ENCODE measurements at regions not wholly inside any gene's neighbourhood (a gene's known extent, or its start where the extent isn't known, plus 50 kb on each side); places are given as distances from the start of the nearest gene placed in this dataset.
"Not testable (repeated sequence)": the region's sequence is repeated elsewhere in the genome, so short reads cannot be mapped to it uniquely, and the experiment has no call there.

- Mint-ChIP-seq H3K9me3 (ENCODE audit: low read depth) (no peaks in the 10 kb centered on the region), H3K27me3 (peaks cover 2% of the 10 kb centered on the region), H3K36me3 (ENCODE audit: low read depth) (no peaks in the 10 kb centered on the region), H3K4me3 (no peak overlapping the region), H3K27ac (no peak overlapping the region), H3K4me1 (no peaks in the 10 kb centered on the region)
- intact Hi-C loops (cut with DNase I, micrococcal nuclease), result no loop called here
- DNase-seq (no peak), ATAC-seq (no peak)
- ChIA-PET CTCF (no interaction called here), POLR2A (no interaction called here)
These were observed 394.2 kb downstream of the IRX2 start for GRCh38 chr5:2357309-2357708.

DNA sequence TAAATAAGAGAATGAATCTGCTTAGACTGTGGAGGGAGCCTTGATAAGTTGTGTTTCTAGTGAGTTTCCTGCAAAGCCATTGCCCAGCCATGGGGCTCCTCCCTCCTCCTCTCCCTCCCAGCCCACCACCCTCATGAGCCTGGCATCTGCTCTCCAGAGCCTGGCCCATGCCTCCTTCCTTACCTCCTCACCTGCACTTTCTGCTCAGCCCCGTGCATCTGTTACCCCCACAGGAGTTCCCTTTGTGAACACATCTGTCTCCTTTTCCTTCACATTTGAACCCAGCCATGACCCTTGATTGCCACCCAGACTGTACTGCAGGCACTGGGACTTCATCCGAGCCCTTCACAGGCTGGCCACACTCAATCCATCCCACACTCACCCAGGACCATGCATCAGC is 395.6 kb downstream of the IRX2 start:
- no peaks in the 10 kb centered on the region for H3K4me1 Mint-ChIP-seq
- H3K9me3 Mint-ChIP-seq (ENCODE audit: low read depth), result no peaks in the 10 kb centered on the region
- no peak overlapping the region for H3K4me3 Mint-ChIP-seq
- no peak for ATAC-seq
- DNase-seq, result no peak
- intact Hi-C loops (cut with DNase I, micrococcal nuclease), result no loop called here
- POLR2A ChIA-PET, result no interaction called here
- H3K27me3 Mint-ChIP-seq, result peaks cover 3% of the 10 kb centered on the region
- H3K36me3 Mint-ChIP-seq (ENCODE audit: low read depth), result no peaks in the 10 kb centered on the region
- H3K27ac Mint-ChIP-seq, result no peak overlapping the region
- CTCF ChIA-PET, result no interaction called here

DNA sequence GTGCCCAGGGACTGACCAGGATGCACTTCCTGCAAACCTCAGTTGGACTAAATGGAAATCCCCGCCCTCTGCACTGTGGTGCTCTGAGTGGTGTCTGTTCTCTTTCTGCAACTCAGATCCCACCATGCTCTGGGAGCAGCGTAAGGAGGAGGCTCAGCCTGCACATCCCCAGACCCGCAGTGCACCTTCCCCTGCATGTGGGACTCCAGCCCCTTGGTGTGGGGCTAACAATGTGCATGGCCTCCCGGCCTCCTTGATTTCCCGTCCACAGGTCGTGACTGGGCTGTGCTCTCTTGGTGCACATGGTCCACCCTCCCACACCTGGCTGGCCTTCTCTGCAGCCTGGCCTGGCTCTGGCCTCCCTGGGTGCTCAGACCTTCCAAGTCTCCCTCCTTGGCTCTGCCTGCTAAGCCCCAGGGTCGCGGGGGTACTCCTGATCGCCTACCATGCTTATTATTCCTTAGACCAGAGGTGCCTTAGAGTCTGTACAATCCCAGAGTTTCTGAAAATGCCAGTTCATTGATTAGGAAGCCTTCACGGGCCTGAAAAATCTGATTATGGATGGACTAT is 397.5 kb downstream of the IRX2 start:
- POLR2A ChIA-PET, result no interaction called here
- DNase-seq (no peak), ATAC-seq (no peak)
- Mint-ChIP-seq H3K4me3 (no peak overlapping the region), H3K4me1 (no peaks in the 10 kb centered on the region), H3K36me3 (ENCODE audit: low read depth) (no peaks in the 10 kb centered on the region), H3K9me3 (ENCODE audit: low read depth) (peaks cover 5% of the 10 kb centered on the region), H3K27ac (no peak overlapping the region), H3K27me3 (peaks cover 3% of the 10 kb centered on the region)
- intact Hi-C loops (cut with DNase I, micrococcal nuclease), result no loop called here
- CTCF ChIA-PET, result no interaction called here

DNA sequence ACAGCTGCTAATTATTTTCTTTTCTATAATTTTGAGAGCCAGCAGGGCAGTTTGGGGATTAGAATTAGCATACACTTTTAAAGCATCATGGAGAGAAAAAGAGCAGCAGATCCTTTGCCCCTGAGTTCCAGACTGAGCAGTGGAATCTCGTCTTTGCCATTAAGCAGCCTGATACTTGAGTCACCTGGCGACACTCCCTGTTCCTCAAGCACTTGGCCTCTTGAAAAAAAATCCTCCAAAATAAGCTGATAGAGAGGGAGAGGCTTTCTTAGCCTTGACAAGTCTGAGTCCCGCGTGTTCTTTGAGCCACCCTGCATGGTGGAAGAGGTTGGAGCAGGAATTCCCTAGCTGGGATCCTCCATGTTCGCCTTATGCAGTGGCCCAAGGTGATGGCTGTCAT is 398.3 kb downstream of the IRX2 start:
- Mint-ChIP-seq H3K9me3 (ENCODE audit: low read depth) (peaks cover 5% of the 10 kb centered on the region), H3K36me3 (ENCODE audit: low read depth) (no peaks in the 10 kb centered on the region), H3K27me3 (peaks cover 3% of the 10 kb centered on the region), H3K27ac (no peak overlapping the region), H3K4me1 (no peaks in the 10 kb centered on the region), H3K4me3 (no peak overlapping the region)
- no peak for DNase-seq
- no peak for ATAC-seq
- ChIA-PET POLR2A (no interaction called here), CTCF (no interaction called here)
- intact Hi-C loops (cut with DNase I, micrococcal nuclease), result no loop called here

- Mint-ChIP-seq H3K9me3 (ENCODE audit: low read depth) (peaks cover 7% of the 10 kb centered on the region), H3K36me3 (ENCODE audit: low read depth) (no peaks in the 10 kb centered on the region), H3K27ac (no peak overlapping the region), H3K27me3 (peaks cover 3% of the 10 kb centered on the region), H3K4me3 (no peak overlapping the region), H3K4me1 (no peaks in the 10 kb centered on the region)
- intact Hi-C loops (cut with DNase I, micrococcal nuclease), result no loop called here
- ChIA-PET POLR2A (no interaction called here), CTCF (no interaction called here)
- ATAC-seq, result no peak
- DNase-seq, result no peak
These were observed 399.2 kb downstream of the IRX2 start for GRCh38 chr5:2352101-2352861.

DNA sequence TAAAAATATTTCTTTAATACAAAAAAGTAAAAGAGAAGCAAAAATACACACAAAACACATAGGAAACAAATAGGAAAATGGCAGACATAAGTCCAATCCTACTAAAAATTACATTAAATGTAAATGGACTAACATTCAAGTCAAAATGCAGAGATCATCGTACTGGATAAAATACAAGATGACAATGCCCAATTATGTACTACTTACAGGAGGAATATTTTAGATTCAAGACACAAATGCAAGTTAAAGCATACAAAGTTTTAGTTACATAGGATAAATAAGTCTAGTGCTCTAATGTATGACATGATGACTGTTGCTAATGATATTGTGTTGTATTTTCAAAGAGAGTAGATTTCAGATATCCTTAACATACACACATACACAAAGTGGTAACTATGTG is 401.7 kb downstream of the IRX2 start:
- H3K27ac Mint-ChIP-seq; H3K4me3 Mint-ChIP-seq; intact Hi-C loops (cut with DNase I, micrococcal nuclease); CTCF ChIA-PET; DNase-seq; H3K36me3 Mint-ChIP-seq (ENCODE audit: low read depth); ATAC-seq; POLR2A ChIA-PET; H3K4me1 Mint-ChIP-seq: not testable (repeated sequence)
- Mint-ChIP-seq H3K9me3 (ENCODE audit: low read depth) (peaks cover 11% of the 10 kb centered on the region), H3K27me3 (peaks cover 10% of the 10 kb centered on the region)

DNA sequence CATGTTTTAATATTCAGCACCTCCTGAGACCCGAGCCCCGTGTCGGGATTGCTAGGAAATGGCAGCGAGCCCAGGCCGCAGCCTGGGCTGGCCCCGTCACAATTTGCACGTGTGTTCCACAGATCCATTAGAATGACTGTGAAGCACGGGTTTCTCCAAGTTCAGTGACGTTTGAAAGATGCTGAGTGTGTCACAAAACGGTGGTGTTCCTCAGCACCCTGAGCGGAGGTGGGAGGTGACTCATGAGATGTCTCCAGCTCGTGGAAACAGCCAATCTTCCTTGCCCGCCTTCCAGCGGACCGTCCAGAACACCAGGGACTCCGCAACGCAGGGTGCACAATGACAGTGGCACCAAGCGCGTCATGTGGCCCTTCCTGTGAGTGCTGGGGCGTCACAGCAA is 412.8 kb downstream of the IRX2 start:
- no peaks in the 10 kb centered on the region for H3K9me3 Mint-ChIP-seq (ENCODE audit: low read depth)
- ChIA-PET POLR2A (no interaction called here), CTCF (no interaction called here)
- DNase-seq (no peak), ATAC-seq (no peak)
- H3K27me3 Mint-ChIP-seq, result peaks cover 8% of the 10 kb centered on the region
- H3K4me1 Mint-ChIP-seq, result no peaks in the 10 kb centered on the region
- H3K4me3 Mint-ChIP-seq, result no peak overlapping the region
- H3K36me3 Mint-ChIP-seq (ENCODE audit: low read depth), result no peaks in the 10 kb centered on the region
- intact Hi-C loops (cut with DNase I, micrococcal nuclease), result no loop called here
- no peak overlapping the region for H3K27ac Mint-ChIP-seq

DNA sequence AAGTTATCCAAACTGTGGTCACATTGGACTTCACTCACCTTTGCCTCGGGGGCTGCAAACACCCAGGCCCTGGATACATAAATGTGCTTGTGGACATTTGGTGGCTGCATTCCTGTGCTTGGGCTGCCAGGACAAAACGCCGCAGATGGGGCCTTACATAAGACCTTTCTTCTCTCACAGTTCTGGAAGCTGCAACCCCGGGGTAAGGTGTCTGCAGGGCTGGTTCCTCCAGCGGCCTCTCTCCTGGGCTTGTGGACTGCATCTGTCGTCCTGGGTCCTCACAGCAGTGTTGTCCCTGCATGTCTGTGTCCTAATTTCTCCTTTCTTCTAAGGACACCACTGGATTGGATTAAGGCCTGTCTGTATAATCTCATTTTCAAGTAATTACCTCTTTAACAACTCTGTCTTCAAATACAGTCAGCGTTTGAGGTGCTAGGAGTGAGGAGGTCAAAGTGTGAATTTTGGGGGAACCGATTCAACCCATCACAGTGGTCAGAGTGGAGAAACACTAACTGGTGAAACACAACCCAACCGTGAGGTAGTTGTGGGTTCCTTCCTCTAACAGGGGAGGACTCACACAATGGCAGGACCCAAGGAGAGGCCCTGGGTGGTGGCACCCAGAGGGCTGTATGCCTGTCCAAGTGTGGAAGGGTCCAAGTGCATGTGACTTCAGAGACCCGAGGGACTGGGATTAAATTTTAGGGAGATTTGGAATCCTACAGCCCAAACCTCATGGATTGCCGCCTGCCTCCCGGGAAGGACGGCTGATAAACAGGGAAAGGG is 415.6 kb downstream of the IRX2 start:
- Mint-ChIP-seq H3K4me1 (no peaks in the 10 kb centered on the region), H3K9me3 (ENCODE audit: low read depth) (no peaks in the 10 kb centered on the region), H3K27me3 (peaks cover 2% of the 10 kb centered on the region), H3K4me3 (no peak overlapping the region), H3K27ac (no peak overlapping the region), H3K36me3 (ENCODE audit: low read depth) (no peaks in the 10 kb centered on the region)
- DNase-seq (no peak), ATAC-seq (no peak)
- intact Hi-C loops (cut with DNase I, micrococcal nuclease), result no loop called here
- ChIA-PET POLR2A (no interaction called here), CTCF (no interaction called here)

DNA sequence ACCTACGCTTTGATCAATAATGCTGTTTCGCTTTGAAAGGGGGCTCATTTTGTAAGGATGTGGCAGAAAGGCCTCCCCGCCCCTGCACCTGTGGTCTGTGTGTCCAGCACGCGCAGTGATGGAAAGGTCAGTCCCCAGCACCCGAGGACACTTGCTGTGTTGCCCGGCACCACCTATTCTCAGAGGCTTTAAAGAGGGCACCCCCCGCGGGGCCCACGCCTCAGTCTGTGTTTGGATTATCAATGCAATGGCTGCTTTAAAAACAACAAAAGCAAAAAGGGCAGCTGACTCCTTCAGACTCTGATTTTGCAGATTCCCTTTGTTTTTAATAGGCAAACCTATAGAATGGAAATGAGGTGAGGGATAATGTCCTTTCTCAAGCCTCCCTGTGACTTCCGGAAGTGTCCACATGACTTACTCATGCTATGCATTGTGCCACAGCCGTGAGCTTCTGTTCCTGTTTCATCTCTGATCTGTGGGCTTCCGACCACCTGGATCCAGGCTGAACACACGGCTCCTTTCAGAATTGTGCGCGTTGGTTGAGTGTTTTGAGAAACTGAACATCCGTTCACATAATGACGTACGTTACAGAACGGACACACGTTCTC is 416.2 kb downstream of the IRX2 start:
- H3K27ac Mint-ChIP-seq, result no peak overlapping the region
- no peak overlapping the region for H3K4me3 Mint-ChIP-seq
- H3K36me3 Mint-ChIP-seq (ENCODE audit: low read depth), result no peaks in the 10 kb centered on the region
- H3K27me3 Mint-ChIP-seq, result peaks cover 2% of the 10 kb centered on the region
- ChIA-PET CTCF (no interaction called here), POLR2A (no interaction called here)
- intact Hi-C loops (cut with DNase I, micrococcal nuclease), result no loop called here
- H3K9me3 Mint-ChIP-seq (ENCODE audit: low read depth), result no peaks in the 10 kb centered on the region
- ATAC-seq (no peak), DNase-seq (no peak)
- H3K4me1 Mint-ChIP-seq, result no peaks in the 10 kb centered on the region

DNA sequence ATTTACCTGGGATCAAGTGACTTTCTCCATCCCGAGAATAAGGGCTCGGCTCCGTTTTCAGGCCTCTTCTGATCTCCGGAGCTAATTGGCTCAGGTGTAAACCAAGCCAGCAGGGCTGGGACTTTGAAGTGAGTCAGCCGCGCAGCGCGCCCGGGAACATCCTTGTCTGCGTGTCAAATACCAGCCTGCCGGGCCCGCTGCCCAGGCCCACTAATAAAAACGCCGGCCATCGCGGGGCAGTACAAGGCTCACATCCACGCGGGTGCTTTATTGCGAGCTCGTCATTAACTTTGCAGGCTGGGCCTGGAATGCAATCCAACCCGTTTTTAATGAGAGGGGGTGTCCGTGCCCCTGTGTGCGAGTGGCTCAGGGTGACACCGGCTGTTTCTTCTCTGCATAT is 416.8 kb downstream of the IRX2 start:
- POLR2A ChIA-PET, result no interaction called here
- no peak for DNase-seq
- intact Hi-C loops (cut with DNase I, micrococcal nuclease), result no loop called here
- H3K36me3 Mint-ChIP-seq (ENCODE audit: low read depth), result no peaks in the 10 kb centered on the region
- H3K4me1 Mint-ChIP-seq, result no peaks in the 10 kb centered on the region
- H3K9me3 Mint-ChIP-seq (ENCODE audit: low read depth), result no peaks in the 10 kb centered on the region
- peaks cover 2% of the 10 kb centered on the region for H3K27me3 Mint-ChIP-seq
- ATAC-seq, result no peak
- H3K4me3 Mint-ChIP-seq, result no peak overlapping the region
- CTCF ChIA-PET, result no interaction called here
- H3K27ac Mint-ChIP-seq, result no peak overlapping the region

- Mint-ChIP-seq H3K36me3 (ENCODE audit: low read depth) (no peaks in the 10 kb centered on the region), H3K9me3 (ENCODE audit: low read depth) (no peaks in the 10 kb centered on the region), H3K27ac (no peak overlapping the region), H3K4me3 (no peak overlapping the region), H3K27me3 (peaks cover 2% of the 10 kb centered on the region), H3K4me1 (no peaks in the 10 kb centered on the region)
- ChIA-PET CTCF (no interaction called here), POLR2A (no interaction called here)
- ATAC-seq, result no peak
- intact Hi-C loops (cut with DNase I, micrococcal nuclease), result no loop called here
- DNase-seq, result no peak
These were observed 418.2 kb downstream of the IRX2 start for GRCh38 chr5:2333291-2333690.

DNA sequence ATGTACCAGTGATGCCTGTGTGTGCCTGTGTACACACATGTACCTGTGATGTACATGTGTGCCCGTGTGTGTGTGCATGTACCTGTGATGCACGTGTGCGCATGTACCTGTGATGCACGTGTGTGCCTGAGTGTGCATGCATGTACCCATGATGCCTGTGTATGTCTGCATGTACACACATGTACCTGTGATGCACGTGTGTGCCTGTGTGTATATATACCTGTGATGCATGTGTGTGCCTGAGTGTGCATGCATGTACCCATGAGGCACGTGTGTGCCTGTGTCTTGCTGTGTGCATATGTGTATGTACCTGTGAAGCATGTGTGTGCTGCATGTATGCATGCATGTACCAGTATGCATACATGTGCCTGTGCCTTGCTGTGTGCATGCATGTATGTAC is 419.0 kb downstream of the IRX2 start:
- Mint-ChIP-seq H3K27ac (no peak overlapping the region), H3K27me3 (peaks cover 2% of the 10 kb centered on the region), H3K9me3 (ENCODE audit: low read depth) (no peaks in the 10 kb centered on the region), H3K4me3 (no peak overlapping the region), H3K36me3 (ENCODE audit: low read depth) (no peaks in the 10 kb centered on the region), H3K4me1 (no peaks in the 10 kb centered on the region)
- intact Hi-C loops (cut with DNase I, micrococcal nuclease), result no loop called here
- ATAC-seq (no peak), DNase-seq (no peak)
- ChIA-PET CTCF (no interaction called here), POLR2A (no interaction called here)

All from activated CD4-positive, alpha-beta T cell treated with anti-CD3 and anti-CD28 coated beads for 36 hours (primary cell).